ENCODE measurements at regions not wholly inside any gene's neighbourhood (a gene's known extent, or its start where the extent isn't known, plus 50 kb on each side); places are given as distances from the start of the nearest gene placed in this dataset.

GRCh38 chr11:38176686-38177322, 1578.8 kb upstream of the RAG2 start:
- no peak for TF ChIP-seq CTCF (IDR thresholded peaks at IDR 0.05)
- no peak for TF ChIP-seq TCF7L2 (IDR thresholded peaks at IDR 0.05; ENCODE audit: low read depth, low read length)

Measured in Panc1 (cell line).